HG02678 (cell line): ENCODE measurements at regions not wholly inside any gene's neighbourhood (a gene's known extent, or its start where the extent isn't known, plus 50 kb on each side); places are given as distances from the start of the nearest gene placed in this dataset.

Experiments
- ATAC-seq: cut with Tn5 transposase; IDR thresholded peaks from one replicate; pipeline ENCODE4 v1.9.1; 2021; ENCODE audit warnings: mild to moderate bottlenecking, moderate library complexity; ENCODE audit not compliant: unreplicated experiment

DNA sequence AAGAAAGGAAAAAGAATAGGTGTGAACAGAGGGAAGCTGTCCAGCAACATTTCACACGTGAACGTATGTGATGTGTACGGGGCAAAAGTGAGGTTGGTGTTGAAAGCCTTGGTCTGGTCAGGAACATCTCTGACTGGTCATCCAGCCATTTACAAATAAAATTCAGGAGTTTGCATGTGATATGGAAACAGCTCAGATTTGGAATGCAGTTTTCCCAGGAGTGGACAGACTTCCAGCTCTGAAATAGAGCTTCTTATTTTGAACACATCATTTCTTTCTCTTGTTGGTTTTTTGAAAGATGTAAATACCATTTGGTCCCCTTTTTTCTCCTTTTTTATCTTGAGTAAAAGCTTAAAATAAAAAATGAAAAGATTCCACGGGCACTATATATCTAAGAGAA lies 566.2 kb upstream of the ZFHX3 start:
- no peak for ATAC-seq

DNA sequence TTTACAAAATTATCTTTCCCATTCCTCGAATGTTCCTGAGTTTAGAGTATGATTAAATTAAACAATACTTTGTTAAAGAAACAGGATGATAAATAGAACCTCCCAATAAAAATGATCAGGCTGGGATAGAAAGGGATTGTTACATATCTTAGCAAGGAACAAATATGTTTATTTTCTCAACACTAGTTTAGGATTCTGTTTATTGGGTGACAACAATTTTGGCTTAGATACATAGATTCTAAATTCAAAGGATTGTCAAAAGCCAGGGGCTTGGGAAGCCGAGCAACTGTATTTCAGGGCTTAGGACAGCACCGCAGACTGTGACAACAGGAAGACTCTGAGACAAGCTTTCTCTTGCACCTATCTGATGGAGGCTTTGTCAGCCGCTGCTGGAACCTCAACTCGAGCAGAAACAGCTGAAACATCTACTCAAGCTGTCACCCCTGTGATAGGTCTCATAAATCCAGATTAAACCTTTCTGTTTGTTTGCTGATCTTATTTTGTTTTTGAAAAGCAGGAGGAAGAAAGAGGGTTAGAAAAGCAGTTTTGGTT lies 562.8 kb upstream of the ZFHX3 start:
- no peak for ATAC-seq

DNA sequence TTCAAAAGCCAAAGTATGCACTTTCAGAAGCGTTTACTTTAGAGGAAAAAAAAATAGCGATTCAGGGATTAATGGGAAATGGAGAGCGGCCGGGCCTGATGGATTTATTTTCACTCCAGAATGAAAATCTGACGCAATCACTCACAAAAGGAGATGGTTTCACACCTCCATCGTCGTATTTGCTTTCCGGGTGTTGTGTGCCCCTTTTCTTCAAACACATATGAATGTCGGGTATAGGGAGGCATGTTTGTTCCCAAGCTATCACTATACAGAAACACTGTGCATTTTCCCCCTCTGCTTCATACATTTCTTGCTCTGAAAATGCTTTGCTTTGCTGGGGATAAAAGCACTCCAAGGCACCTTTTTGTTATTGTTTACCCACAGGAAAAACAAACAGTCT lies 562.2 kb upstream of the ZFHX3 start:
- ATAC-seq, result no peak

DNA sequence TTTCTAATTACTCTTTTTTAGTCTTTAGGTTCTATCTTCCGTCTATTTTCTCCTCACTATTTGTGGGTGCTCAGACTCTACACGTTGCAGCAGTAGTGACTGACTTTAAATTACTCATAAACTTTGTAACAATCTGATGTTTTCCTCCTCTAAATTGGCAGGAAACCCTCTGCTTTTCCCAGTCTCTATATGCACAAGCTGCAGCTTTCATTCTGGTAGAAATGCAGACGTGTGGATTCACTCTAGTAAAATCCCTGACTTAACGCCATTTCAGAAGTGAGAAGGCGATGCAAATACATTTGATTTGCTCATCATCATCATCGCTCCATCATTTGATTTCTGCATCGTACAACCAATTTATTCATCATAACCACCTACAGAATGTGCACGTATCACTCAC lies 561.0 kb upstream of the ZFHX3 start:
- ATAC-seq, result no peak

DNA sequence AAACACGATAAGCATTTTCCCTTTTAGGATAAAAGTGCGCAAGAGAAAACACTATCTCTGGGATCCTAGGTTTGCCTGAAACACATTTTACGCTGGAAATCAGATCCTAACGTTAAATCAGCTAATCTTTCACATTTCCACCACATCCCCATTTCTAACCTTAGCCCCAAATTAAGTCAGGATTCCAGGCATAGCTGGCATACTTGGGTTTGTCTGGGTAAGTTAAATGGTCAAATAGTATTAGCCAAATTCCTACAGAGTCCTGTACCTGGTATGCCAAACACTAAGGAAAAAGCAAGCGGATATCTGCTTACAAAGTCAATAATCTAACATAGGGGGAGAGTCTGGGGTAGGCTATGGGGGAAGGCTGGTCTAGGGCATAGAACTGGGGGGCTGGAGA lies 557.4 kb upstream of the ZFHX3 start:
- no peak for ATAC-seq

DNA sequence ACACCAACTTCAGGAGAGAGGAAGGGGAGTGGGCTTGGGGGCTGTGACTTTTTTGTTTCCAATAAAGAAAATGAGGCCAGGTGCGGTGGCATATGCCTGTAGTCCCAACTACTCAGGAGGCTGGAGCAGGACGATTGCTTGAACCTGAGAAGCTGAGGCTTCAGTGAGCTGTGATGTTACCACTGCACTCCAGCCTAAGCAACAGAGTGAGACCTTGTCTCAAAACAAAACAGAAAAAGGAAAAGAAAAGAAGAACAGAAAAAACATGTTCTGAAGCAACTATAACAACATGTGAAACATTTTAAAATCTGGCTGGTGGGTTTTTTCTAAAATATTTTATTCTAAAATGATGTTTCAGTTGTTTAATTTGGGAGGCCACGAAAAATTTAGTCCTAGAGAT lies 554.0 kb upstream of the ZFHX3 start:
- no peak for ATAC-seq

DNA sequence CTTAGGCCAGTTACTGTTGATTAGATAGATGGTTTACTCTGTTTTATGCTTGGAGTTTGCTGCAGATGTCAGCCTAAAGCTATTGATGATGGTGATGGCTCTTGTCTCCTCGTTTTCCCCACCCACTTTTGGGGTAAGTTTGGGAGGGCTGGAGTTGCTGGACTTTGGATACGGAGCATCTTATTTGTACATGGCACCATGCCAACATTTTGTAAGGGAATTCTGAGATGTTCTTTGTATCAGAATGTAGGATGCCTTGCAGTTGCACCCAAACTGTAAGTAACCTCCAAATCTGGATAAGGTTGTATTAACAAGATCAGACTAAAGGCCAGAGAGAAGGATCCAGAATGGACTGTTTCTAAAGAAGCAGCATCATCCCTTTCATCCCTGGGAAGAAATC lies 551.9 kb upstream of the ZFHX3 start:
- ATAC-seq, result no peak

DNA sequence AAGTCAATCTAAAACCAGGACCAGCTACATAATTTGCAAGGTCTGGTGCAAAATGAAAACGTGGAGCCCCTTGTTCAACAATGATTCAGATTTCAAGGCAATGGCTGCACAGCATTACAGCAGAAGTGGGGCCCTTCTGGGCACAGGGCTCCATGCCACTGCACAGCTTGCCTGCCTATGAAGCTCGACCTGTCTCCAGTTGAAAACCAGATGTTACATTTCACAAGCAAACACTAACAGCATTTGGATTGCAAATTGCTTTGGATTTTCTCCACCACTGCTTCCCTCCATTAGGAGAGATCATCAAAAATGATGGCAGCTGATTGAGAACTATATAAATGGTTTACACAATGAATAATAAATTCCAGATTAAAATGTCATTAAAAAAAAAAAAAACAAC lies 551.4 kb upstream of the ZFHX3 start:
- ATAC-seq, result no peak

DNA sequence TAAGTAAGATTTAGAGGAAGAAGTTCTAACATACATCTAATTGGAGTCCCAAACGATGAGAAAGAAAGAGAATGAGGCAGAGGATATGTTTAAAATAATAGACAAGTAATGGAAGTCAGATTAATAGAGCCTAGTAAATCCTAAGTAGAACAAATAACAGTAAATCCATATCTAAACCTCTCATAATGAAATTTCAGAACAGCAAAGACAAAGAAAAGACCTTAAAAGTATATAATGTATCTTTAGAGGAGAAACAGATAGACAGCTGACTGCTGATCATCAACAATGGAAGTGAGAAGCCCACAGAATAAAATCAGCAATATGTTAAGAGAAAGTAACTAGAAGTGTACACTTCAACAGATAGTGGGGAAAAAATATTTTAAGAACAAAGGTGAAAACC lies 536.2 kb upstream of the ZFHX3 start:
- ATAC-seq, result no peak

DNA sequence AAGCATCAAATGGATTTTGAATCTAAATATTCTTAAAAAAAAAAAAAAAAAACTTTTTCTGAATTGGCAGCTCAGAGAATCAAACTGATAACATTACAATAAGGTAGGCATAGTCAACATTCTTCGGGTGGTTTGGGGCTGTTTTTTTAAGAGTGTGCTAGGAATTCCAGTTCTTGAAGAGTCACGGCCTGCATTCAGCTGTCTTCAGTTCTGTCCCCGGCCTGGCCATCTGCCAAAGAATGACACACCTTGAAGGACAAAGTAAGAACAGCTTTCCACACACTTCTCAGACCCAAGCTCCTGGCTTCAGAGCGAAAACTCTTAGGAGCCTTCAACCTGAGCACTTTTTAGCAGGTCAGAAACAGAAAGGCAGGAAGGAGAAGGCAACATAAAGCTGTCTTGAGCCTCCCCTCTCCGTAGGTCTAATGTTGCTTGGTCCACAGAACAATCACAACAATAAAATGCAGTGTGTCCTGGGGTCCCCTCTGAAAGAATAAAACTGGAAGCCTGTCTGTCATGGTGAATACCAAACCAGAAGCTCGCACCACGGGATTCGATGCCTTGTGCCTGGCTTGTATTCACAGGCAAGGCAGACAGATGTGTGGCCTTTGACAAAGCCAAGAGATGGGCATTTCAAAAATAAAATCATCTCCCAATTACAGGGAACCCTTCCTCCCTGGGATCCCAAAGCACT lies 524.4 kb upstream of the ZFHX3 start:
- ATAC-seq, result no peak

DNA sequence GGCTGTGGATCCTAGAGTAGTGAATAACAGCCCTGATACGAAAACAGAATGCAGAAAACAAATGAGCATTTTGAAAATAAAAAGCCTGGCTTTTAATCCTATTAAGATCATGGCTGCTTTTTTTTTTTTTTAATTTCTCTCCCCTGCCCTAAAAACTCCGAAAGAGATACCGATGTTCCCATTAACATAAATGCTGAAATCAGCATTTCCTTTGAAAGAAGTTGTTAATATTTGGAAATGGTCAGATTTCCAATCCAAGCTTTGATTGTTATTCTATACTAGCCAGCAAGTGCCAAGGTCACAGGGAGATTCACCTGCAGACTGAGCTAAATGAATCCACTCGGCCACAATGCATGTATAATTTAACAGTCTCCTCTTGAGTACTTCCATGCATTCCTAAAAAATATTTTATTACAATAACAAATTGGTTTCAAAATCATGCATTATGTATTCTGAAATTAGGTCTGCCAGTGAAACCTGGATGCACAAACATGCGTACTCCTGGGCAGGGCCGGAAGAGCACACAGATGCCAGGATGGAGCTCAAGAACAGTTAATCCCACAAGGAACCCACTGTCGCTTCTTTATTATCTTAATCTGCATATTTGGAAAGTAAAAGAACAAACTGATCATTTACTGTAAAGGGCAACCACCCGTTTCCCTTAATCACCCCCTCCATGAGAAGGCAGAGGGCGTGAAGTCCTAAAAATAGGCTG lies 521.5 kb upstream of the ZFHX3 start:
- no peak for ATAC-seq

DNA sequence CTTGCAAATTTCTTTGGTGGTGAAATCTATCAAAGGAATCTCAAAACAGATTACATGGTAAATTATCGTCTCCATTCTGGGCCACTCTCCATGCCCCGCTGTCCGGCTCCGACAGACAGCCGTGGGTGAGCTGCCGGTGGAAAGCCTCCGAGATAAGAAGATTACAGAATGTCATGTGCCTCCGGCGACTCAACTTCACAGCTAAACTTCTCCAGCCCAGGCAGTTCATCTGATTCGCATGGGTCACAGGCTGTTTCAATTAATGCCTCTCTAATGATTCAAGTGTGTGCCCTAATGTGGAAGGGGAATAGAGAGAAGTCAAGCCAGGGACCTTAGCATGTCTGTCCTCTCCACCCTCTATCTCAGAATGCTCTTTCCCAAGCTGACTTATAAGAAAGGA lies 520.8 kb upstream of the ZFHX3 start:
- no peak for ATAC-seq

DNA sequence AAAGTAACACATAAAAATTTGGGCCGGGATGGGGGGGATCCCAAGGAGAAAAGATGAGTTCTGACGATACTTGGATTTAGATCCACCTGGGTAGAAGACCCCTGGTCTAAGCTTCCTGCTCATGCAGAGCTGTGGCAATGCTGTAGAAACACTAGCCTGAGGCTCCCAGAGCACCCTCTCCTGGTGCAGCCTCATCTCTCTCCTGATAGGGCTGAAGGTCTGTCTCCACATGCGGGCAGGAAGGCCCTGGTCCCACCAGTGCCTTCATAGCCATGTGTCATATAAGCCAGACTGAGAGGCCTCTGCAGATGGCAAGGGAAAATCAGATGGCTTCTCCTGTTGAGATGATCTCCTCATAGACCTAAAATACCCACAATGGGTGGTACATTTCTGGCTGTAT lies 518.0 kb upstream of the ZFHX3 start:
- no peak for ATAC-seq

DNA sequence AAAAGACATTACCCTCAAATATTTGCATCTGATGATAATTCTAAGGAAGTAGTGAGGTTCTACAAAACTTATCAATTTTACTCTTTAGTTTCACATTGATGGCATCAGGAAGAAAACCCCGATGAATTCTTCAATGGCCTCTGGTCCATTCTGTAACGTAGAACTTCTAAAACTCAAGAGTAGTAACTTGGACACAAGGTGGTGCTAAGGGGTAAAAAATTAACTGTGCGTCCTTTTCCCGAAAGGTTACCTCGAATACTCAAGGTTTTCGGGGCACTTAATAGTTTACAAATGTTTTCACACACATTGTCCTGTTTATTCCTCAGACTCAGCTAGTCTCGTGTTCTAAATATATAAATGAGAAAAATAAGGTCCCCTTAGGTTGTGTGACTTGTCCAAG lies 517.3 kb upstream of the ZFHX3 start:
- ATAC-seq, result no peak

DNA sequence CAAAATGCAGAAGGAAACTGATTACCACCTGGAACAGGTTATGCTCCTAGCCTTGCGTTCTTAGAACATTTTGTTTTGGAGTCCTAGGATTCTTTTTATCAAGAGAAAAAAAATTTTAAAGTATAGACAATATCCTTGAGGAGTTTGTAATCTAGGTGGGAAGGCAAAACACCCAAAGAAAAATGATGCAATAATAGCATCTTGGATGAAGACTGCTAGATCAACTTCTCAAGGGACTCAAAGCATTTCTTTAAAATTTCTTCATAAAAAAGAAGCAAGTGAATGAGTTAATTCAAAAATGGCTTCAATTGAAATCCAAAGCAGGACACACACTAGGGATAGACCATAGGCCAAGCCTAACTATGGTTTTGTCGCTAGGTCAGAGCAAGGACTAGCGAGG lies 515.8 kb upstream of the ZFHX3 start:
- no peak for ATAC-seq

DNA sequence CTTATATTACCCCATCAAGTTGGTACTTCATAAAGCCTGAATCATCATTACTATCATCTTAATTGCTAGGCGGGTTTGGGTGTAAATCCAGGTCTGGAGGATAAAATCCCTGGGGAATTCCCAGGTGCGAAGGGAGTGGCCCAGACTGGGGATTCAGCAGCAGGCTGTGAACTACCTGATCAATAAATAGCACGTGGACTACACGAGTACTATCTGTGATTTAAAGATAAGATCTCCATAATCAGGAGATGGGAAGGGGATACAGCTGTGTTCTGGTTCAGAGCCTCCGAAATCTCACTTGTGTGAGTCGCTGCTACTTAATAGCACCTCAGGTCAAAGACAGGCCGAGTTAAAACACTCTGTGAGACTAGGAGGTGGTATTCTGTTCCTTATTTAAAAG lies 512.6 kb upstream of the ZFHX3 start:
- no peak for ATAC-seq

DNA sequence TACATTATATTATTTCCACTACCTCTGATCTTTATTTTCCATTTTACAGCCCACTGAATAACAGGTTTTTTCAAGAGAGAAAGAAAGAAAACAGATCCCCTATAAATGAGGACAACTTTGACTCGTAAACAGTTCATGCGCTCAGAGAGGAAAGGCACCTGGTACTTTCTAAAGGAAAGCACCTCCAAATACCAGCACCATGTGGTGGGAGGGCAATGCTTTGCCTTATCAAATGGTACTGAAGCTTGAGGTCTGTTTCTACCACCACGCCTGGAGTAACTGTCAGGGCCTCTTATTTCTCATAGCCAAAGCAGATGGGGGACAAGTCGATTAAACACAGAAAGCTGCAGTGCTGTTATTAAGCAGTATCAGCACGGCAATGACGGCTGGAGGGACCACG lies 510.3 kb upstream of the ZFHX3 start:
- ATAC-seq, result no peak

DNA sequence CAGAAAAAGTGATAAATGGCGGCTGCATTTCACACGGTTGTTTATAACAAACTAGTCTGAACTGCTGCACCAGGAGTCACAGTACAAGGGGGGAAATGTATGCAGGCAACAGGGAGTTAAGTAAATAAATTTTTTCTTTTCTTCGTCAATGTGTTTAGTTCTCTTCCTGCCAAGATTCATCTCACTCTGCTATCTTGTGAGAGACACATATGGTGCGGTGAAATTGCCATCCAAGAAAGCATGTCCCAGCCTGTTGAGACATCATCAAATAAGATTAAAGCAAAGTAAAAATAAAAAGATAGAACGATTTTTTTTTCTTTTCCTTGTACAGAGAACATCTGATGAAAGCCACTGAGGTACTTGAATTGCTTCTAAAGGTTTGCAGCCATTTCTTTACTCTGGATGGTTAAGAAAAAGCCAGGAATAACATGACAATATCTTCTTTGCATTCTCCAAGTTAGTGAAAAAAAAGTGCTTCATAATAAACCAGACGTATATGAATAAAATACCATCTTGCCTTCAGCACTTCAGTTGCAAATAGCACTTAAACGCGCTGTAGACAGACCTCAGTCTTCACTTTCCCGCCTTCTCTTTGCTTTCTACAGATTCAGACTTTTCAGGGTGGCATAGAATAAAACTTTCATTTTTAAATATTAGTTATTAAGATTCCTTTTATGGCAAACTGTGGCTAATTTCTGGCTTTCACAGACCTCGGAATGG lies 506.2 kb upstream of the ZFHX3 start:
- ATAC-seq, result no peak

DNA sequence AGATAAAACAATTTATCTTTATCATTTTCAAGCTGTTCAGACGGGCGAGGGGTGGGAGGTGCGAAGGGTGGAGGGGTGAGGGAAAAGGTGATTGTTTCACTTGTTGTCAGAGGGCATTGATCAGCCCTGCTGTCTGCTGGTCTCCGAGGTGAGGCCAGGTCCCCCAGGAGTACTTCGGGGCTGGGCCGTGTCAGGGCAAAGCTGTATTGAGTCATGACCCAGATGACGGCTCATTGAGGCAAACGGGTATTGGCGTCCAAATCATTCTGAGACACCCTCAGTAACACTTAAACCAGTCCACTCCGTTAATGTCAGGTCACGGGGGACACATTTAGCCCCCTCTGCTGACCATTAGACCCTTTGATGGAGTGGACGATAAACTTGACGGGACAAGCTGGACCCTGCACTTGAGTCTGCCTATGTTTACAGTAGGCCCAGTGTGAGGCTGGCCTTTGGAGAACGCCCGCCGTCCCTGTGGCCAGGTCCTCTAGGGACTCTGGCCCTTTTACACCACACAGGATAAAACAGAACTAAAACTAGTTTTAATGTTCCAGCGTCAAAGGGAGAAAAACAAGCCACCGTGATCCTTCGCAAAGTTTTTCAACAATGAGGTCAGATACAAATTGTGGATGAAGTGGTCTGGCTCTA lies 502.2 kb upstream of the ZFHX3 start:
- no peak for ATAC-seq

DNA sequence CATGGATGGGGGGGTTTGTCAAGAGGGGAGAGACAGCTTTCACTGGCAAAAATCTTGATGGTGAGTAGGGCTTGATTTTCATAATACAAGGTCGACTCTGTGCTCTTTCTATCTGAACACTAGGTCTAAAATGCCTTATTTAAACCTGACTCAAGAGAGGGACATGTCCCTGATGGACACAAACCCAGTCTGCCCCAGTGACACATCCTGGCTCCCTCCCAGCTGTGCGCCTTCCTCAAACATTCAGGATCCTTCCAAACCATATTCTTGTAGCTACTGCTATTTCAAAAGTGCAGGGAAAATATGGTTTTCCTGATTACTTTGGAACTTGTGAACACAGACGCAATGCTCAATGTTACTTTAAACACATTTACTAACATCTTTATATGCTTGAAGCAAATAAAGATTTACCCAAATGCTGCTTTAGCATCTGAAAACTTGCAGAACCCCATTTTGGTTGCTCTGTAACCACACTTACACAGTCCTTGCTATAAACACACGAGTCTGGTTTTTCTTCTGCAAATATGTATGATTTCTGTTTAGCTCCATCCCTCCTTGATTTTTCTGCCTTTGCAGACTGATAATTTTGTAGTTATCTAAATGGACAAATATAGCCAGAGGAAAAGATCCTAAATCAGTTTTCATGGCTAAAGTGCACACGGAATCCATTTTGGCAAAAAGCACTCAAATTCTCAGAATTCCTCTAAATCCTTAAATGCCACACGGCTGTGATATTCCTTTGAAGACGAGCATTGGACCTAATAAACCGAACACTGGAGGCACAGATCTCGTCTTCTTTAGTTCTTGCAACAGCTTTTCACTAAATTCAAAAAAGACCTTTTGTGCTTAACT lies 499.9 kb upstream of the ZFHX3 start:
- ATAC-seq, result no peak
